A549 (cell line): ENCODE measurements at regions not wholly inside any gene's neighbourhood (a gene's known extent, or its start where the extent isn't known, plus 50 kb on each side); places are given as distances from the start of the nearest gene placed in this dataset.

ENCODE experiments used
- ATAC-seq, 2 experiments: fragments of 200-7000 bp in 1 of 2; fragments of >200 bp in 1 of 2; cut with Nextera tagmentation in 1 of 2; cut with Tn5 transposase in 1 of 2; 3 replicates each; pipeline versions ENCODE4 v1.8.0 to v1.9.1; 2018 to 2020; ENCODE audit warnings: mild to moderate bottlenecking in 1 of 2, moderate library complexity in 1 of 2
- CTCF ChIA-PET: fragments of 300-600 bp; sonication (Branson Sonifier 250); formaldehyde crosslinking; extraction: SDS; loops from one replicate; lab custom pipeline; 2021; ENCODE audit warnings: antibody characterized with exemption, inconsistent platforms; lab: Yijun Ruan, JAX
- POLR2A ChIA-PET: fragments of 350-600 bp; formaldehyde crosslinking; extraction: SDS; loops from one replicate; lab custom pipeline; 2021; ENCODE audit warnings: antibody characterized with exemption, inconsistent platforms; lab: Yijun Ruan, JAX
- DNase-seq, 2 experiments: peaks; one replicate each; pipeline versions ENCODE4 v3.0.0 to v3.0.0-alpha.2; 2011 to 2016; ENCODE audit warnings: low read depth in 1 of 2, low spot score in 1 of 2
- FAIRE-seq: peaks from 2 replicates; lab custom pipeline; 2011; peaks lifted over from hg19 to GRCh38; lab: Jason Lieb, UNC
- H3K27ac ChIP-seq, 2 experiments: fragments of >200 bp; sonication (Bioruptor Twin); formaldehyde crosslinking; 3 replicates each; pipeline ENCODE4 v1.5.1; 2016 to 2017
- H3K4me1 ChIP-seq: fragments of >200 bp; sonication (Bioruptor Twin); formaldehyde crosslinking; 3 replicates; pipeline ENCODE4 v1.6.1; 2016
- H3K4me2 ChIP-seq: fragments of >200 bp; sonication (Bioruptor Twin); formaldehyde crosslinking; 3 replicates; pipeline ENCODE4 v1.6.1; 2016
- H3K4me3 ChIP-seq: fragments of >200 bp; sonication (Bioruptor Twin); formaldehyde crosslinking; 3 replicates; pipeline ENCODE4 v1.5.1; 2016
- H3K9me3 ChIP-seq: fragments of >200 bp; sonication (Bioruptor Twin); formaldehyde crosslinking; 3 replicates; pipeline ENCODE4 v1.6.1; 2016
- ATOH8 ChIP-seq: fragments of 250-450 bp; sonication (Bioruptor Pico); IDR thresholded peaks from 2 replicates; pipeline ENCODE4 v1.5.0; 2020; ENCODE audit warnings: low read depth, mild to moderate bottlenecking, moderate library complexity
- BCL3 ChIP-seq: fragments of >200 bp; sonication (Bioruptor Twin); formaldehyde crosslinking; IDR thresholded peaks from 3 replicates; pipeline ENCODE4 v1.6.1; 2016
- BHLHE40 ChIP-seq: IDR thresholded peaks from 2 replicates; pipeline ENCODE4 v1.6.1; 2012; ENCODE audit warnings: low read depth, low read length, inconsistent platforms
- CBX2 ChIP-seq: fragments of 200-600 bp; sonication (generic); IDR thresholded peaks from 2 replicates; pipeline ENCODE4 v1.6.1; 2016; ENCODE audit warnings: low read depth, mild to moderate bottlenecking, borderline replicate concordance
- CHD2 ChIP-seq: fragments of 150-350 bp; IDR thresholded peaks from 2 replicates; pipeline ENCODE4 v1.6.1; 2014; ENCODE audit warnings: low read length; ENCODE audit not compliant: partially characterized antibody
- ELK1 ChIP-seq: fragments of 150-350 bp; IDR thresholded peaks from 2 replicates; pipeline ENCODE4 v1.6.1; 2014; ENCODE audit warnings: low read depth, mild to moderate bottlenecking, low read length
- EP300 ChIP-seq, 2 experiments: fragments of >200 bp; sonication (Bioruptor Twin); formaldehyde crosslinking; IDR thresholded peaks; 2 replicates in 1 of 2; 3 replicates in 1 of 2; pipeline ENCODE4 v1.6.1; 2016 to 2017
- ESRRA ChIP-seq: fragments of 150-350 bp; IDR thresholded peaks from 2 replicates; pipeline ENCODE4 v1.6.1; 2014; ENCODE audit warnings: mild to moderate bottlenecking, low read length, borderline replicate concordance
- FOSL2 ChIP-seq, 2 experiments: fragments of 450-650 bp in 1 of 2; fragments of >200 bp in 1 of 2; sonication (Bioruptor Twin) in 1 of 2; formaldehyde crosslinking; IDR thresholded peaks; 2 replicates each; pipeline versions ENCODE4 v1.5.0 to v1.6.1; 2016 to 2020; ENCODE audit warnings: mild to moderate bottlenecking in 1 of 2, moderate library complexity in 1 of 2
- FOXS1 ChIP-seq: fragments of 250-450 bp; sonication (Bioruptor Pico); IDR thresholded peaks from 2 replicates; pipeline ENCODE4 v1.5.0; 2020; ENCODE audit warnings: mild to moderate bottlenecking, moderate library complexity
- GATA3 ChIP-seq: IDR thresholded peaks from 2 replicates; pipeline ENCODE4 v1.6.1; 2012; ENCODE audit warnings: borderline replicate concordance
- HOXB13 ChIP-seq: fragments of 250-450 bp; sonication (Bioruptor Pico); IDR thresholded peaks from 2 replicates; pipeline ENCODE4 v1.5.0; 2020; ENCODE audit warnings: low read depth, mild to moderate bottlenecking, moderate library complexity
- HOXB5 ChIP-seq: fragments of 250-450 bp; sonication (Bioruptor Pico); IDR thresholded peaks from 2 replicates; pipeline ENCODE4 v1.5.0; 2020; ENCODE audit warnings: mild to moderate bottlenecking, moderate library complexity
- JUN ChIP-seq, 2 experiments: fragments of >200 bp; sonication (Bioruptor Twin); formaldehyde crosslinking; IDR thresholded peaks; 2 replicates in 1 of 2; 3 replicates in 1 of 2; pipeline ENCODE4 v1.6.1; 2016 to 2017
- JUNB ChIP-seq: fragments of >200 bp; sonication (Bioruptor Twin); formaldehyde crosslinking; IDR thresholded peaks from 2 replicates; pipeline ENCODE4 v1.6.1; 2016
- KDM1A ChIP-seq: fragments of 200-600 bp; sonication (generic); IDR thresholded peaks from 2 replicates; pipeline ENCODE4 v1.6.1; 2016; ENCODE audit warnings: low read depth, mild to moderate bottlenecking
- KDM5A ChIP-seq: fragments of 200-600 bp; sonication (generic); IDR thresholded peaks from 2 replicates; pipeline ENCODE4 v1.6.1; 2016; ENCODE audit warnings: antibody characterized with exemption, mild to moderate bottlenecking
- MAFK ChIP-seq: fragments of 450-650 bp; IDR thresholded peaks from 2 replicates; pipeline ENCODE4 v1.6.1; 2014; ENCODE audit not compliant: partially characterized antibody
- MAX ChIP-seq: IDR thresholded peaks from 2 replicates; pipeline ENCODE4 v1.6.1; 2012
- MAZ ChIP-seq: fragments of 150-350 bp; IDR thresholded peaks from 2 replicates; pipeline ENCODE4 v1.6.1; 2014; ENCODE audit warnings: antibody characterized with exemption, low read depth, low read length, borderline replicate concordance
- NFE2L2 ChIP-seq: fragments of 150-350 bp; conservative IDR thresholded peaks from 2 replicates; pipeline ENCODE4 v1.6.1; 2014; ENCODE audit warnings: low read length
- NPAS2 ChIP-seq: fragments of 250-450 bp; sonication (Bioruptor Pico); IDR thresholded peaks from 2 replicates; pipeline ENCODE4 v1.8.0; 2022; ENCODE audit warnings: mild to moderate bottlenecking, moderate library complexity, borderline replicate concordance
- POLR2AphosphoS2 ChIP-seq: conservative IDR thresholded peaks from 2 replicates; pipeline ENCODE4 v1.6.1; 2012; ENCODE audit warnings: low read length, improper control_type of control experiment, inconsistent platforms
- RNF2 ChIP-seq: fragments of 200-600 bp; sonication (generic); IDR thresholded peaks from 2 replicates; pipeline ENCODE4 v1.6.1; 2016; ENCODE audit warnings: low read depth, mild to moderate bottlenecking, antibody characterized with exemption, moderate library complexity, borderline replicate concordance
- SMC3 ChIP-seq: fragments of >200 bp; sonication (Bioruptor Twin); formaldehyde crosslinking; IDR thresholded peaks from 3 replicates; pipeline ENCODE4 v1.6.1; 2018; ENCODE audit warnings: inconsistent platforms
- ZNF302 ChIP-seq: fragments of 250-450 bp; sonication (Bioruptor Pico); IDR thresholded peaks from 2 replicates; pipeline ENCODE4 v1.9.0; 2021; ENCODE audit warnings: inconsistent platforms, mild to moderate bottlenecking, moderate library complexity
- ZSCAN20 ChIP-seq: fragments of 250-450 bp; sonication (Bioruptor Pico); IDR thresholded peaks from 2 replicates; pipeline ENCODE4 v1.8.0; 2022; ENCODE audit warnings: mild to moderate bottlenecking, moderate library complexity
- whole genome bisulfite sequencing: methylation state at CpG from one replicate; pipeline ENCODE4 v1.1.6; 2017; ENCODE audit errors: missing lambda C conversion rate; 5-methylcytosine and 5-hydroxymethylcytosine counted together

- Histone ChIP-seq H3K9me3 (0 out of 3 replicates have a peak, but pooled peaks cover 3% of the 10 kb centered on the region), H3K4me2 (no peak overlapping the region), H3K4me3 (no peak overlapping the region), H3K4me1 (no peaks in the 10 kb centered on the region), H3K27ac (no peak overlapping the region)
- ChIA-PET POLR2A (no interaction called here), CTCF (no interaction called here)
- ATAC-seq (no peak), DNase-seq (no peak), FAIRE-seq (no peak)
- 62% methylated on average over 10 of the region's 10 CpGs for WGBS
- TF ChIP-seq ELK1 = no peak
- TF ChIP-seq JUNB = no peak
- TF ChIP-seq CHD2 = no peak
- no peak for TF ChIP-seq ZSCAN20
- no peak for TF ChIP-seq EP300 (IDR thresholded peaks at IDR 0.05)
- no peak for TF ChIP-seq ZNF302 (CRISPR knock-in tag)
- no peak for TF ChIP-seq CBX2
- no peak for TF ChIP-seq GATA3
- no peak for TF ChIP-seq JUN (IDR thresholded peaks at IDR 0.05)
- no peak for TF ChIP-seq FOSL2 (IDR thresholded peaks at IDR 0.05)
- no peak for TF ChIP-seq FOSL2 (CRISPR knock-in tag; IDR thresholded peaks at IDR 0.05)
- TF ChIP-seq NPAS2 = no peak
Observed at GRCh38 chr13:106277484-106278154, 257.8 kb downstream of the EFNB2 start.

- Histone ChIP-seq H3K27ac (no peak overlapping the region), H3K4me1 (no peaks in the 10 kb centered on the region), H3K4me3 (no peak overlapping the region), H3K4me2 (no peak overlapping the region), H3K9me3 (no peaks in the 10 kb centered on the region)
- CTCF ChIA-PET = no interaction called here
- FAIRE-seq (no peak), DNase-seq (no peak), ATAC-seq (no peak)
- TF ChIP-seq BCL3 (no peak), HOXB13 (CRISPR knock-in tag) (no peak), ESRRA (no peak), NFE2L2 (no peak), ATOH8 (no peak), JUN (IDR thresholded peaks at IDR 0.05) (no peak), HOXB5 (CRISPR knock-in tag) (no peak), BHLHE40 (no peak), MAZ (no peak), KDM1A (no peak), MAFK (no peak), SMC3 (no peak), CBX2 (no peak), FOXS1 (CRISPR knock-in tag) (no peak), RNF2 (no peak), POLR2AphosphoS2 (no peak), EP300 (IDR thresholded peaks at IDR 0.05) (no peak), ELK1 (no peak), KDM5A (no peak), MAX (no peak)
- WGBS = 65% methylated on average over 4 of the region's 4 CpGs
- POLR2A ChIA-PET = no interaction called here
Observed at GRCh38 chr13:106276876-106277275, 258.6 kb downstream of the EFNB2 start.
